ENCODE measurements at regions not wholly inside any gene's neighbourhood (a gene's known extent, or its start where the extent isn't known, plus 50 kb on each side); places are given as distances from the start of the nearest gene placed in this dataset.

- intact Hi-C loops (cut with DNase I), result no loop called here
Observed at GRCh38 chr15:77720173-77720572, 87.5 kb upstream of the LINGO1 start.

DNA sequence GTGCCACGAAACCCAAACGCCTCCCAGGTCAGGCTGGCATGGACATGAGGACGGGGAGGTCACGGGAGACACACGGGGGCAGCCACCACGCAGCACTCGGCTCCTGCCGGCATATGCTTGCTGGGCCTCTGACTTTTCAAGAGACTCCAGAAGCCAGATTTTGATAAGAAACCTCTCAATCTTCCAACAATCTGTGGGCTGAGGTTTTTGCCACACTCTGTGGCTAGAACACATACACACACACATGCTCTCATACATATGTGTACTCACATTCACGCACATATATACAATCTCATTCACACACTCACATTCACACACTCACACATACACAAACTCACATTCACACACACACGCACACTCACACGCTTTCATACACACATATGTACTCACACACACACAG lies 86.7 kb upstream of the LINGO1 start:
- H3K4me1 ChIP-seq, result no peaks in the 10 kb centered on the region
- H3K27ac ChIP-seq (replicated peaks in 1 of 4), result no peak overlapping the region
- no peaks in the 10 kb centered on the region for H3K9me3 ChIP-seq
- intact Hi-C loops (cut with DNase I), result no loop called here
- no peak for DNase-seq (ENCODE audit: extremely low spot score)
- peaks cover 0 to 54% (median 0%) of the 10 kb centered on the region in 4 donors for H3K27me3 ChIP-seq
- TF ChIP-seq POLR2AphosphoS5 (IDR thresholded peaks at IDR 0.05) (no peak), EP300 (IDR thresholded peaks at IDR 0.05) (no peak), POLR2A (IDR thresholded peaks at IDR 0.05; ENCODE audit: low read depth) (no peak)
- TF ChIP-seq, protein P1, sequence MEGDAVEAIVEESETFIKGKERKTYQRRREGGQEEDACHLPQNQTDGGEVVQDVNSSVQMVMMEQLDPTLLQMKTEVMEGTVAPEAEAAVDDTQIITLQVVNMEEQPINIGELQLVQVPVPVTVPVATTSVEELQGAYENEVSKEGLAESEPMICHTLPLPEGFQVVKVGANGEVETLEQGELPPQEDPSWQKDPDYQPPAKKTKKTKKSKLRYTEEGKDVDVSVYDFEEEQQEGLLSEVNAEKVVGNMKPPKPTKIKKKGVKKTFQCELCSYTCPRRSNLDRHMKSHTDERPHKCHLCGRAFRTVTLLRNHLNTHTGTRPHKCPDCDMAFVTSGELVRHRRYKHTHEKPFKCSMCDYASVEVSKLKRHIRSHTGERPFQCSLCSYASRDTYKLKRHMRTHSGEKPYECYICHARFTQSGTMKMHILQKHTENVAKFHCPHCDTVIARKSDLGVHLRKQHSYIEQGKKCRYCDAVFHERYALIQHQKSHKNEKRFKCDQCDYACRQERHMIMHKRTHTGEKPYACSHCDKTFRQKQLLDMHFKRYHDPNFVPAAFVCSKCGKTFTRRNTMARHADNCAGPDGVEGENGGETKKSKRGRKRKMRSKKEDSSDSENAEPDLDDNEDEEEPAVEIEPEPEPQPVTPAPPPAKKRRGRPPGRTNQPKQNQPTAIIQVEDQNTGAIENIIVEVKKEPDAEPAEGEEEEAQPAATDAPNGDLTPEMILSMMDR (IDR thresholded peaks at IDR 0.05), result no peak
- WGBS, result 87% methylated on average over 10 of the region's 11 CpGs
- no peak overlapping the region for H3K4me3 ChIP-seq
- H3K36me3 ChIP-seq, result no peaks in the 10 kb centered on the region

More at GRCh38 chr15:77720173-77720572, 87.5 kb upstream of the LINGO1 start:
- 82% methylated on average over 15 of the region's 15 CpGs for WGBS
- Histone ChIP-seq H3K4me3 (no peak overlapping the region), H3K4me1 (no peaks in the 10 kb centered on the region), H3K36me3 (no peaks in the 10 kb centered on the region), H3K27me3 (peaks cover 0 to 54% (median 0%) of the 10 kb centered on the region in 4 donors), H3K27ac (replicated peaks in 1 of 4) (no peak overlapping the region), H3K9me3 (no peaks in the 10 kb centered on the region)
- DNase-seq (ENCODE audit: extremely low spot score), result no peak
- TF ChIP-seq, protein P1 (IDR thresholded peaks at IDR 0.05), result no peak
- TF ChIP-seq POLR2A (IDR thresholded peaks at IDR 0.05; ENCODE audit: low read depth) (no peak), EP300 (IDR thresholded peaks at IDR 0.05) (no peak)

DNA sequence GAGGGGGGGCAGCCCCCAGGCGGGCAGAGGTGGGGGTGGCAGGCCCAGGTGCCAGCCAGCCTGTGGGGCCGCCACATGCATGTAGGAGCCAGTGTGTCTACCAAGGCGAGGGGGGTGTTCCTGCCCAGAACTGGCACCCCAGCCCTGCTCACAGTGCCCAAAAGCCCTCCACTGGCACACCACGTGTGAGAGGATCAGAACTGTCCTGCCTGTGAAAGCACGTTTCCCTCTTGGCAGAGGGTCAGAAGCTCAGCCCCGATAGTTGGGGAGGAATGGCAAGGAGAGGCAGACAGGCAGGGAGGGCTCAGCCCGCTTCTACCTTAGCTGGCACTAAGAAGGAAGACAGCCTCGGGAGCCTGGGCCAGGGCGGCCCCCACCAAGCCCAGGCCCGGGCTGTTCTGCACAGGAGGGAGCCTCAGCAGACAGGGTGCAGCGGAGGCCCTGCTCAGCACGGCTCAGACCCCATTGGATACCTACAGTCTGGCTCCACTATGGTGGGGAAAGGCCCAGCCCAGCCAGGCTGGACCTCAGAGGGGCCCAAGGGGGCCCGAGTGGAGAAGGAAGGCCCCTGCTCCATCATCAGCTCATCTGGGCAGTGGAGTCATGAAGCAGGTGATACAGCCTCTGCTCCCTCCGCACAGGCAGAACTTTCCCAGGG lies 84.8 kb upstream of the LINGO1 start:
- Histone ChIP-seq H3K27ac (replicated peaks in 1 of 4) (no peak overlapping the region), H3K9me3 (no peaks in the 10 kb centered on the region), H3K4me1 (no peaks in the 10 kb centered on the region), H3K36me3 (no peaks in the 10 kb centered on the region), H3K27me3 (peaks cover 0 to 48% (median 0%) of the 10 kb centered on the region in 4 donors), H3K4me3 (no peak overlapping the region)
- no peak for TF ChIP-seq POLR2A (IDR thresholded peaks at IDR 0.05; ENCODE audit: low read depth)
- TF ChIP-seq, protein P1 (IDR thresholded peaks at IDR 0.05), result no peak
- TF ChIP-seq EP300 (IDR thresholded peaks at IDR 0.05), result no peak
- TF ChIP-seq POLR2AphosphoS5 (IDR thresholded peaks at IDR 0.05), result no peak
- DNase-seq (ENCODE audit: extremely low spot score), result no peak
- 27% methylated on average over 3 of the region's 14 CpGs for WGBS
- intact Hi-C loops (cut with DNase I), result no loop called here

GRCh38 chr15:77716632-77717332 lies 84.1 kb upstream of the LINGO1 start:
- 13% methylated on average over 9 of the region's 14 CpGs for WGBS
- Histone ChIP-seq H3K27ac (replicated peaks in 1 of 4) (no peak overlapping the region), H3K27me3 (peaks cover 0 to 43% (median 0%) of the 10 kb centered on the region in 4 donors), H3K36me3 (no peaks in the 10 kb centered on the region), H3K4me1 (no peaks in the 10 kb centered on the region), H3K9me3 (no peaks in the 10 kb centered on the region), H3K4me3 (no peak overlapping the region)
- no peak for DNase-seq (ENCODE audit: extremely low spot score)
- no peak for TF ChIP-seq POLR2AphosphoS5 (IDR thresholded peaks at IDR 0.05)
- intact Hi-C loops (cut with DNase I), result no loop called here

- no peak overlapping the region for H3K27ac ChIP-seq (replicated peaks in 1 of 4)
- intact Hi-C loops (cut with DNase I), result no loop called here
- H3K4me3 ChIP-seq, result no peak overlapping the region
- H3K27me3 ChIP-seq, result peaks cover 0 to 35% (median 0%) of the 10 kb centered on the region in 4 donors
- TF ChIP-seq, protein P1 (IDR thresholded peaks at IDR 0.05), result no peak
- TF ChIP-seq POLR2AphosphoS5 (IDR thresholded peaks at IDR 0.05), result no peak
- H3K36me3 ChIP-seq, result no peaks in the 10 kb centered on the region
- H3K9me3 ChIP-seq, result no peaks in the 10 kb centered on the region
- 96% methylated on average over 5 of the region's 5 CpGs for WGBS
- no peaks in the 10 kb centered on the region for H3K4me1 ChIP-seq
- no peak for DNase-seq (ENCODE audit: extremely low spot score)
Observed at GRCh38 chr15:77715860-77716259, 83.1 kb upstream of the LINGO1 start.
